Ectodermal cell (in vitro differentiated cells): ENCODE measurements at regions not wholly inside any gene's neighbourhood (a gene's known extent, or its start where the extent isn't known, plus 50 kb on each side); places are given as distances from the start of the nearest gene placed in this dataset.

Experiments used
- H3K27ac ChIP-seq: 2 replicates; pipeline ENCODE4 v1.7.0; 2013; ENCODE audit warnings: mild to moderate bottlenecking, low read depth, low read length; ENCODE audit not compliant: insufficient read depth, poor library complexity, severe bottlenecking
- H3K27me3 ChIP-seq: 2 replicates; pipeline ENCODE4 v1.7.0; 2013; ENCODE audit warnings: mild to moderate bottlenecking, low read length; ENCODE audit not compliant: insufficient read depth, control insufficient read depth, poor library complexity, severe bottlenecking
- H3K36me3 ChIP-seq: one replicate; pipeline ENCODE4 v1.7.0; 2013; ENCODE audit warnings: low read length; ENCODE audit not compliant: control insufficient read depth, insufficient read depth
- H3K4me1 ChIP-seq: one replicate; pipeline ENCODE4 v1.7.0; 2013; ENCODE audit warnings: low read length; ENCODE audit not compliant: control insufficient read depth, insufficient read depth
- H3K4me3 ChIP-seq: 2 replicates; pipeline ENCODE4 v1.7.0; 2013; ENCODE audit warnings: low read depth, low read length, control low read depth; ENCODE audit not compliant: insufficient read depth
- H3K9me3 ChIP-seq: 2 replicates; pipeline ENCODE4 v1.7.0; 2013; ENCODE audit warnings: mild to moderate bottlenecking, low read length, moderate library complexity; ENCODE audit not compliant: control insufficient read depth
- WGBS, 2 experiments: methylation state at CpG; one replicate each; pipeline ENCODE4 v1.1.7; 2013; ENCODE audit warnings: missing lambda C conversion rate in 2 of 2; 5-methylcytosine and 5-hydroxymethylcytosine counted together

DNA sequence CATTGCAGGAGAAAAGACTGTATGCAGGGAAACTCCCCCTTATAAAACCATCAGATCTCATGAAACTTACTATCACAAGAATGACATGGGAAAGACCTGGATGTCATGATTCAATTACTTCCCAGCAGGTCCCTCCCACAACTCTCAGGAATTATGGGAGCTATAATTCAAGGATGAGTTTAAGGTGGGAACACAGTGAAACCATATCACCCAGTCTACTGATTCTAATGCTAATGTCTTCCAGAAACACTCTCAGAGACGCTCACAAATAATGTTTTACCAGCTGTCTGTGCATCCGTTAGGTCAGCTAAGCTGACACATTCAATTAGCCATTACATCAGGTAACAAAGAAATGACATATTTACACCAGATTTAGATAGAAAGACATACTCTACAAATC lies 637.9 kb downstream of the NLGN4Y start:
- no peaks in the 10 kb centered on the region for H3K9me3 ChIP-seq
- no peaks in the 10 kb centered on the region for H3K4me1 ChIP-seq
- 89 to 93% methylated on average over 2 of the region's 2 CpGs for WGBS, 2 experiments
- H3K4me3 ChIP-seq = no peak overlapping the region
- no peaks in the 10 kb centered on the region for H3K36me3 ChIP-seq
- no peaks in the 10 kb centered on the region for H3K27me3 ChIP-seq
- H3K27ac ChIP-seq = no peak overlapping the region

DNA sequence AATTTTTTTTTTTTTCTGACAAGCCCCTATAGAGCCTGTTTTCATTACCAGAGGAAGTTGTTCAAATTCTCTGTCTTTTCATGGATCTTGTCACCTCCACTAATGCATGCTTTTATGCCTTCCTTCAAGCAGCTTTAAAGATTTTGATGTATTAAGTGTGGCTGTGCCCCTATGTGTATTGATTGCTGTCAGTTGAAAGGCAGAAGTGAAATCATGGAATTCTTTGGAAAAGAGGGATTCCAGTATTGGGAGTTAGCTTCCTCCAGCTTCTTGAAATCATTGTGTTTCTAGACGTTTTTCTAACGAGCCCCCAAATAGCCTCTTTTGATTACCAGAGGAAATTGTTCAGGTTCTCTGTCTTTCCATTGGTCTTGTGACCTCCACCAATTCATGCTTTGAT lies 655.6 kb downstream of the NLGN4Y start:
- 88 to 93% methylated on average over 2 of the region's 2 CpGs for WGBS, 2 experiments
- H3K4me1 ChIP-seq = no peaks in the 10 kb centered on the region
- no peaks in the 10 kb centered on the region for H3K36me3 ChIP-seq
- H3K4me3 ChIP-seq = no peak overlapping the region
- no peaks in the 10 kb centered on the region for H3K9me3 ChIP-seq
- H3K27ac ChIP-seq = no peak overlapping the region
- no peaks in the 10 kb centered on the region for H3K27me3 ChIP-seq

GRCh38 chrY:15229056-15229455 lies 704.7 kb downstream of the NLGN4Y start:
- Histone ChIP-seq H3K4me3 (no peak overlapping the region), H3K27me3 (no peaks in the 10 kb centered on the region), H3K36me3 (no peaks in the 10 kb centered on the region), H3K4me1 (no peaks in the 10 kb centered on the region), H3K27ac (no peak overlapping the region), H3K9me3 (no peaks in the 10 kb centered on the region)
- 56 to 62% methylated on average over 2 of the region's 2 CpGs for WGBS, 2 experiments

- WGBS, 2 experiments = 100% methylated on average over 1 of the region's 1 CpG
- Histone ChIP-seq H3K27me3 (no peaks in the 10 kb centered on the region), H3K4me3 (no peak overlapping the region), H3K36me3 (no peaks in the 10 kb centered on the region), H3K27ac (no peak overlapping the region), H3K4me1 (no peaks in the 10 kb centered on the region), H3K9me3 (no peaks in the 10 kb centered on the region)
These were observed 715.3 kb downstream of the NLGN4Y start for GRCh38 chrY:15239596-15240132.

DNA sequence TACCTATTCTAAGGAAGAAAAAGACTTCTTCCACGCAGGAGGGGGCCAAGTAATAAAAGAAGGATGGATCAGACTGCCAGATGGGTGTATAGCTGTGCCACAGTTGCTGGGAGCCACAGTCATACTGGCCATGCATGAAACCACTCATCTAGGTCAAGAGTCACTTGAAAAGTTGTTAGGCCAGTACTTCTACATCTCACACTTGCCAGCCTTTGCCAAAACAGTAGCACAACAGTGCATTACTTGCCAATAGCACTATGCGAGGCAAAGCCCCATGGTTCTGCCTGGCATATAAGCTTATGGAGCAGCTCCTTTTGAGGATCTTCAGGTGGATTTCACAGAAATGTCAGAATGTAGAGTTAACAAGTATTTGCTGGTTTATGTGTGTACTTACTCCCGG lies 735.0 kb downstream of the NLGN4Y start:
- WGBS, 2 experiments = 94 to 96% methylated on average over 3 of the region's 3 CpGs
- H3K36me3 ChIP-seq = no peaks in the 10 kb centered on the region
- no peak overlapping the region for H3K4me3 ChIP-seq
- no peak overlapping the region for H3K27ac ChIP-seq
- no peaks in the 10 kb centered on the region for H3K4me1 ChIP-seq
- H3K9me3 ChIP-seq = no peaks in the 10 kb centered on the region
- H3K27me3 ChIP-seq = no peaks in the 10 kb centered on the region

DNA sequence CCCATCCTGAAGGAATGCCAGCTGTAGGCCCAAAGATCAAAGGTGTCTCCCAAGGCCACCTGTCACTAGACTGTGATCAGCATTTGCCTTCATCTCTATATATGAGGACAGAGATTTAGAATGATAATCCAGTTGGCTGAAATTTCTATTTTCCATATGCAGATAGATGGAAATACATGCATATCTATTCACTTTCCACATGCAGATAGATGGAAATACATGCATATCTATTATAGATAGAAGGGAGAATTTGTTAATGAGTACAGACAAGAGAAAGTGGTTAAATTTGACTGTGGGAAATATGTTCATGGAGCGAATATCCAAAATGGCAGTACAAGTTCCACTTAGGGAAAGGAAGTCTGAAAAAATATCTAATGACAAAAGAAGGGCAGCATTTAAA lies 762.2 kb downstream of the NLGN4Y start:
- no peak overlapping the region for H3K4me3 ChIP-seq
- H3K9me3 ChIP-seq = no peaks in the 10 kb centered on the region
- no peaks in the 10 kb centered on the region for H3K4me1 ChIP-seq
- no peak overlapping the region for H3K27ac ChIP-seq
- H3K27me3 ChIP-seq = no peaks in the 10 kb centered on the region
- WGBS, 2 experiments = 100% methylated on average over 1 of the region's 1 CpG
- no peaks in the 10 kb centered on the region for H3K36me3 ChIP-seq

DNA sequence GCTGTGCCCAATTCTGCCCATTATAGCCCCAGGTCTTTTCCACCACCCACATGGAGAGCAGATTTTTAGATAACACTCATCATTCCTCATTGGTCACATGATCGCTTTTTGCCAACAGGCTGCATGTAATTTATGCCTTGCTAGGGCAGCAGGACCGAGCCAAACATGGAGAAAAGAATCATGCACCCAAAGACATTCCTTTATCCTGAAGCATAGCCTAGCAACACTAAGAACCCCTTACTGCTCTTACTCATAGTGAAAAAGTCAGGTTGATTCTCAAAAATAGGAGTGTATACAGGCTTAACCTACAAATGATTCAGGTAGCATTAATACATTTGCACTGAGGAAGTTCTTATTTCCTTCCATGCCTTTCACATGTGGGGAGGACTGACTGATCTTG lies 765.5 kb downstream of the NLGN4Y start:
- H3K4me1 ChIP-seq = no peaks in the 10 kb centered on the region
- no peaks in the 10 kb centered on the region for H3K9me3 ChIP-seq
- H3K4me3 ChIP-seq = no peak overlapping the region
- H3K27me3 ChIP-seq = no peaks in the 10 kb centered on the region
- H3K36me3 ChIP-seq = no peaks in the 10 kb centered on the region
- no peak overlapping the region for H3K27ac ChIP-seq
- 89 to 91% methylated on average over 2 of the region's 2 CpGs for WGBS, 2 experiments

- Histone ChIP-seq H3K36me3 (no peaks in the 10 kb centered on the region), H3K27ac (no peak overlapping the region), H3K4me3 (no peak overlapping the region), H3K4me1 (no peaks in the 10 kb centered on the region), H3K27me3 (no peaks in the 10 kb centered on the region), H3K9me3 (no peaks in the 10 kb centered on the region)
- 65 to 67% methylated on average over 8 of the region's 8 CpGs for WGBS, 2 experiments
These were observed 768.6 kb downstream of the NLGN4Y start for GRCh38 chrY:15292881-15293280.

DNA sequence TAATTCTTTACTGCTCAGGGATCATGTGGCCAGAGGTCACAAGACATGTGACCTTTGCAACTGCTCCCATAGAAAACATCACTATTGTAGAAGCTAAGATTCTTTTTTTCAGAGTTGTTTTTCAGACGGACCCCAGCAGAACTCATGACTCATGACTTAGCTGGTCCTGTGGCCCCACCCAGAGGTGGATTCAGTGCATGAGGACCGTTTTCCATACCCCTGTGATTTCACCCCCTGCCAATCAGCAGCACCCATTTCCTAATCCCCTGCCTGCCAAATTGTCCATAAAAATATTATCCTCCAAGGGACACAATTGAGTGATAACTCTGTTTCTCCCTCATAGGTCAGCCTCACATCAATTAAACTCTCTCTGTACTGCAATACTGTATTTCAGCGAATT lies 777.5 kb downstream of the NLGN4Y start:
- WGBS, 2 experiments = 94 to 96% methylated on average over 2 to 3 of the region's 3 CpGs
- no peaks in the 10 kb centered on the region for H3K36me3 ChIP-seq
- no peak overlapping the region for H3K27ac ChIP-seq
- no peak overlapping the region for H3K4me3 ChIP-seq
- H3K4me1 ChIP-seq = no peaks in the 10 kb centered on the region
- H3K9me3 ChIP-seq = no peaks in the 10 kb centered on the region
- H3K27me3 ChIP-seq = no peaks in the 10 kb centered on the region

- 88 to 89% methylated on average over 2 of the region's 2 CpGs for WGBS, 2 experiments
- no peaks in the 10 kb centered on the region for H3K27me3 ChIP-seq
- H3K27ac ChIP-seq = no peak overlapping the region
- H3K36me3 ChIP-seq = no peaks in the 10 kb centered on the region
- H3K4me3 ChIP-seq = no peak overlapping the region
- no peaks in the 10 kb centered on the region for H3K9me3 ChIP-seq
- no peaks in the 10 kb centered on the region for H3K4me1 ChIP-seq
These were observed 787.8 kb downstream of the NLGN4Y start for GRCh38 chrY:15312166-15312565.

- no peaks in the 10 kb centered on the region for H3K4me1 ChIP-seq
- H3K4me3 ChIP-seq = no peak overlapping the region
- H3K9me3 ChIP-seq = no peaks in the 10 kb centered on the region
- H3K27ac ChIP-seq = no peak overlapping the region
- H3K27me3 ChIP-seq = no peaks in the 10 kb centered on the region
- no peaks in the 10 kb centered on the region for H3K36me3 ChIP-seq
- whole genome bisulfite sequencing, 2 experiments = 100% methylated on average over 1 to 2 of the region's 2 CpGs
These were observed 799.9 kb downstream of the NLGN4Y start for GRCh38 chrY:15324189-15324588.
